Ovary (tissue), 7 donors: ENCODE measurements at regions not wholly inside any gene's neighbourhood (a gene's known extent, or its start where the extent isn't known, plus 50 kb on each side); places are given as distances from the start of the nearest gene placed in this dataset.

Experiments
- DNase-seq, 5 donors: peaks; one replicate each; pipeline ENCODE4 v3.0.0-alpha.2; 2019 to 2020
- H3K27ac ChIP-seq, 2 donors: fragments of 200-600 bp; one replicate each; pipeline versions ENCODE4 v1.5.1 to v1.8.0; 2019 to 2022
- H3K27me3 ChIP-seq: fragments of 200-600 bp; one replicate; pipeline ENCODE4 v1.8.0; 2022
- H3K36me3 ChIP-seq: fragments of 200-600 bp; sonication (generic); one replicate; pipeline ENCODE4 v1.5.1; 2019
- H3K4me1 ChIP-seq: one replicate; pipeline ENCODE4 v1.8.1; 2013; ENCODE audit warnings: mild to moderate bottlenecking, moderate library complexity; ENCODE audit not compliant: insufficient read depth
- H3K4me3 ChIP-seq: fragments of 200-600 bp; sonication (generic); one replicate; pipeline ENCODE4 v1.5.1; 2017
- H3K9me3 ChIP-seq, 2 donors: fragments of 200-600 bp in 1 of 2; sonication (generic) in 1 of 2; one replicate each; pipeline versions ENCODE4 v1.5.1 to v1.8.1; 2013 to 2019; ENCODE audit warnings: mild to moderate bottlenecking in 1 of 2, moderate library complexity in 1 of 2
- EP300 ChIP-seq: sonication (generic); formaldehyde crosslinking; IDR thresholded peaks from one replicate; pipeline ENCODE4 v1.6.1; 2017; ENCODE audit warnings: antibody characterized with exemption
- POLR2A ChIP-seq: fragments of 450-650 bp; IDR thresholded peaks from one replicate; pipeline ENCODE4 v1.6.1; 2017; ENCODE audit warnings: antibody characterized with exemption, mild to moderate bottlenecking, moderate library complexity
- WGBS, 3 donors: extraction: QIAGEN DNeasy Blood & Tissue Kit in 1 of 3; methylation state at CpG; one replicate each; pipeline versions ENCODE4 v1.1.5 to v1.1.7; 2013 to 2017; 5-methylcytosine and 5-hydroxymethylcytosine counted together
- intact Hi-C, 4 donors: fragments of 100-400 bp; cut with DNase I; formaldehyde crosslinking; loops; one replicate each; pipeline versions ENCODE4 v1.11.0 to v1.15.1; 2022 to 2023
- TF ChIP-seq, protein P1 (sequence below), 3 donors: fragments of 450-650 bp in 2 of 3; fragments of 200-600 bp in 1 of 3; IDR thresholded peaks; one replicate each; pipeline versions ENCODE4 v1.5.1 to v1.8.0; 2016 to 2022; ENCODE audit warnings: antibody characterized with exemption in 3 of 3, mild to moderate bottlenecking in 1 of 3
- donor health status: DM: no; HTN: no; CAD: no; lungs with moderate emphysema.
- donor health status: DM: no; HTN: no; CAD: no.
- donor health status: Bipolar disorder and iron deficiency.
- donor health status: DM: no; HTN: no; CAD: no.
- donor health status: DM: yes; HTN: yes; CAD: no.

DNA sequence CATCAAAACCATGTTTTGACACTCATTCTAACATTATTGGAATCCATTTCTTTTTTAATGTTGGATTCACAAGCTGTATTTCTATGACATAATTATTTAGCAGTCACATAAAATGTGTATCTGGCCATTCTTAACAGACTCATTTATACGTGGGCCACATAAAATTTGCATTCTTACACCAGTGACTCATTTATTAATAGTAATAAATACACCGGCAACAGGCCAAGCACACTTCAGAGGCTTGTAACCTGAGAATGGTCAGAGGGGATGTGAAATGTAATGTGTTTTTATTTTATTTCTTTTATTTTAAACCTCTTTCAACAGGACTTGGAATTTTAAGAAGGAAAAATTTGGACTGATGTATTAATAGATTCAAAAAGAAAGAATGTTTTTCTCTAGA, 384.9 kb upstream of the RARB start:
- WGBS, 3 donors, result 41 to 49% (median 44%) methylated on average over 2 of the region's 2 CpGs

GRCh38 chr3:25043749-25044148, 384.3 kb upstream of the RARB start:
- H3K9me3 ChIP-seq, result no peaks in the 10 kb centered on the region
- TF ChIP-seq, protein P1, sequence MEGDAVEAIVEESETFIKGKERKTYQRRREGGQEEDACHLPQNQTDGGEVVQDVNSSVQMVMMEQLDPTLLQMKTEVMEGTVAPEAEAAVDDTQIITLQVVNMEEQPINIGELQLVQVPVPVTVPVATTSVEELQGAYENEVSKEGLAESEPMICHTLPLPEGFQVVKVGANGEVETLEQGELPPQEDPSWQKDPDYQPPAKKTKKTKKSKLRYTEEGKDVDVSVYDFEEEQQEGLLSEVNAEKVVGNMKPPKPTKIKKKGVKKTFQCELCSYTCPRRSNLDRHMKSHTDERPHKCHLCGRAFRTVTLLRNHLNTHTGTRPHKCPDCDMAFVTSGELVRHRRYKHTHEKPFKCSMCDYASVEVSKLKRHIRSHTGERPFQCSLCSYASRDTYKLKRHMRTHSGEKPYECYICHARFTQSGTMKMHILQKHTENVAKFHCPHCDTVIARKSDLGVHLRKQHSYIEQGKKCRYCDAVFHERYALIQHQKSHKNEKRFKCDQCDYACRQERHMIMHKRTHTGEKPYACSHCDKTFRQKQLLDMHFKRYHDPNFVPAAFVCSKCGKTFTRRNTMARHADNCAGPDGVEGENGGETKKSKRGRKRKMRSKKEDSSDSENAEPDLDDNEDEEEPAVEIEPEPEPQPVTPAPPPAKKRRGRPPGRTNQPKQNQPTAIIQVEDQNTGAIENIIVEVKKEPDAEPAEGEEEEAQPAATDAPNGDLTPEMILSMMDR (IDR thresholded peaks at IDR 0.05), result no peak
- TF ChIP-seq POLR2A (no peak), EP300 (no peak)
- intact Hi-C loops, result no loop called here
- H3K4me3 ChIP-seq, result no peak overlapping the region
- H3K27me3 ChIP-seq, result no peaks in the 10 kb centered on the region
- WGBS, 3 donors, result 85 to 92% (median 87%) methylated on average over 3 of the region's 3 CpGs
- H3K27ac ChIP-seq, result no peak overlapping the region
- peaks cover 1% of the 10 kb centered on the region for H3K4me1 ChIP-seq
- no peak for DNase-seq
- H3K36me3 ChIP-seq, result no peaks in the 10 kb centered on the region

More for the DNA sequence above, 384.9 kb upstream of the RARB start:
- TF ChIP-seq, protein P1 (IDR thresholded peaks at IDR 0.05), result no peak
- no peak for TF ChIP-seq EP300
- peaks cover 1% of the 10 kb centered on the region for H3K4me1 ChIP-seq
- no peak overlapping the region for H3K4me3 ChIP-seq
- no peak overlapping the region for H3K27ac ChIP-seq
- no peak for DNase-seq
- intact Hi-C loops, result no loop called here
- H3K27me3 ChIP-seq, result no peaks in the 10 kb centered on the region
- no peaks in the 10 kb centered on the region for H3K36me3 ChIP-seq
- H3K9me3 ChIP-seq, result no peaks in the 10 kb centered on the region

- intact Hi-C loops, result no loop called here
- 56 to 61% (median 61%) methylated on average over 7 of the region's 7 CpGs for WGBS, 3 donors
- Histone ChIP-seq H3K4me3 (no peak overlapping the region), H3K4me1 (peaks cover 1% of the 10 kb centered on the region), H3K9me3 (no peaks in the 10 kb centered on the region), H3K36me3 (no peaks in the 10 kb centered on the region), H3K27ac (no peak overlapping the region), H3K27me3 (no peaks in the 10 kb centered on the region)
- no peak for TF ChIP-seq EP300
- no peak for TF ChIP-seq POLR2A
- TF ChIP-seq, protein P1 (IDR thresholded peaks at IDR 0.05), result no peak
- DNase-seq, result no peak
Measured at GRCh38 chr3:25044762-25045710, 383.0 kb upstream of the RARB start.

- DNase-seq, result peak in 1 of 5 donors; percentile 22
- peaks cover 1% of the 10 kb centered on the region for H3K4me1 ChIP-seq
- H3K4me3 ChIP-seq, result no peak overlapping the region
- WGBS, 3 donors, result 89 to 98% (median 89%) methylated on average over 2 of the region's 2 CpGs
- no peaks in the 10 kb centered on the region for H3K27me3 ChIP-seq
- no peaks in the 10 kb centered on the region for H3K9me3 ChIP-seq
- intact Hi-C loops, result no loop called here
- H3K36me3 ChIP-seq, result no peaks in the 10 kb centered on the region
- no peak for TF ChIP-seq POLR2A
- TF ChIP-seq EP300, result no peak
- TF ChIP-seq, protein P1 (IDR thresholded peaks at IDR 0.05), result no peak
- no peak overlapping the region for H3K27ac ChIP-seq
Measured at GRCh38 chr3:25046911-25047771, 380.9 kb upstream of the RARB start.
